Progenitor cell of endocrine pancreas (in vitro differentiated cells): ENCODE measurements at regions not wholly inside any gene's neighbourhood (a gene's known extent, or its start where the extent isn't known, plus 50 kb on each side); places are given as distances from the start of the nearest gene placed in this dataset.

ENCODE experiments used
- DNase-seq: peaks from one replicate; pipeline ENCODE4 v3.0.0; 2021; ENCODE audit warnings: low spot score; ENCODE audit not compliant: unreplicated experiment
- H3K27ac Mint-ChIP-seq: 2 replicates; pipeline ENCODE4 v1.8.0; 2021; ENCODE audit warnings: mild to moderate bottlenecking, moderate library complexity, mixed read lengths
- H3K27me3 Mint-ChIP-seq: 2 replicates; pipeline ENCODE4 v1.8.0; 2021; ENCODE audit warnings: mixed read lengths
- H3K36me3 Mint-ChIP-seq: 2 replicates; pipeline ENCODE4 v1.8.0; 2022; ENCODE audit warnings: mixed read lengths; ENCODE audit not compliant: insufficient read depth
- H3K4me1 Mint-ChIP-seq: 2 replicates; pipeline ENCODE4 v1.8.0; 2021; ENCODE audit warnings: low read depth, mixed read lengths
- H3K4me3 Mint-ChIP-seq: 2 replicates; pipeline ENCODE4 v1.8.0; 2021; ENCODE audit warnings: low read depth, mild to moderate bottlenecking, moderate library complexity, mixed read lengths
- H3K9me3 Mint-ChIP-seq: 2 replicates; pipeline ENCODE4 v1.8.0; 2021; ENCODE audit warnings: low read depth, mixed read lengths
- CTCF ChIP-seq: fragments of 200-600 bp; sonication (generic); IDR thresholded peaks from one replicate; pipeline ENCODE4 v1.5.0; 2021; ENCODE audit warnings: antibody characterized with exemption, mild to moderate bottlenecking; ENCODE audit not compliant: unreplicated experiment

GRCh38 chr1:216805953-216806352 is 82.7 kb upstream of the ESRRG start:
- H3K4me1 Mint-ChIP-seq = peaks cover 1% of the 10 kb centered on the region

GRCh38 chr1:216805233-216805632 is 82.0 kb upstream of the ESRRG start:
- Mint-ChIP-seq H3K9me3 (no peaks in the 10 kb centered on the region), H3K27ac (no peak overlapping the region), H3K27me3 (peaks cover 47% of the 10 kb centered on the region), H3K4me3 (no peak overlapping the region), H3K36me3 (no peaks in the 10 kb centered on the region), H3K4me1 (peaks cover 1% of the 10 kb centered on the region)
- TF ChIP-seq CTCF = no peak
- DNase-seq = no peak

More at GRCh38 chr1:216805953-216806352, 82.7 kb upstream of the ESRRG start:
- Mint-ChIP-seq H3K9me3 (no peaks in the 10 kb centered on the region), H3K4me3 (no peak overlapping the region), H3K27me3 (peaks cover 48% of the 10 kb centered on the region), H3K36me3 (no peaks in the 10 kb centered on the region), H3K27ac (no peak overlapping the region)
- TF ChIP-seq CTCF = no peak
- no peak for DNase-seq

- peaks cover 46% of the 10 kb centered on the region for H3K27me3 Mint-ChIP-seq
- H3K36me3 Mint-ChIP-seq = no peaks in the 10 kb centered on the region
- DNase-seq = no peak
- H3K4me1 Mint-ChIP-seq = peaks cover 1% of the 10 kb centered on the region
- H3K9me3 Mint-ChIP-seq = no peaks in the 10 kb centered on the region
- H3K4me3 Mint-ChIP-seq = no peak overlapping the region
- TF ChIP-seq CTCF = no peak
- H3K27ac Mint-ChIP-seq = no peak overlapping the region
Measured at GRCh38 chr1:216804111-216804510, 80.9 kb upstream of the ESRRG start.

GRCh38 chr1:216794586-216794985 is 71.4 kb upstream of the ESRRG start:
- Mint-ChIP-seq H3K4me3 (no peak overlapping the region), H3K27me3 (peaks cover 13% of the 10 kb centered on the region), H3K27ac (no peak overlapping the region), H3K9me3 (no peaks in the 10 kb centered on the region), H3K36me3 (no peaks in the 10 kb centered on the region), H3K4me1 (no peaks in the 10 kb centered on the region)
- TF ChIP-seq CTCF = no peak
- no peak for DNase-seq

- TF ChIP-seq CTCF = no peak
- H3K36me3 Mint-ChIP-seq = no peaks in the 10 kb centered on the region
- no peak for DNase-seq
- H3K4me3 Mint-ChIP-seq = no peak overlapping the region
- H3K4me1 Mint-ChIP-seq = no peaks in the 10 kb centered on the region
- H3K27me3 Mint-ChIP-seq = peaks cover 7% of the 10 kb centered on the region
- no peak overlapping the region for H3K27ac Mint-ChIP-seq
- H3K9me3 Mint-ChIP-seq = no peaks in the 10 kb centered on the region
Measured at GRCh38 chr1:216793973-216794372, 70.7 kb upstream of the ESRRG start.

- no peak overlapping the region for H3K27ac Mint-ChIP-seq
- DNase-seq = no peak
- H3K4me1 Mint-ChIP-seq = no peaks in the 10 kb centered on the region
- H3K9me3 Mint-ChIP-seq = no peaks in the 10 kb centered on the region
- H3K36me3 Mint-ChIP-seq = no peaks in the 10 kb centered on the region
- H3K27me3 Mint-ChIP-seq = peaks cover 6% of the 10 kb centered on the region
- no peak overlapping the region for H3K4me3 Mint-ChIP-seq
- TF ChIP-seq CTCF = no peak
Measured at GRCh38 chr1:216793303-216793702, 70.1 kb upstream of the ESRRG start.
